ENCODE measurements at regions not wholly inside any gene's neighbourhood (a gene's known extent, or its start where the extent isn't known, plus 50 kb on each side); places are given as distances from the start of the nearest gene placed in this dataset.
A peak's percentile ranks its signal among the peaks of the same experiment; 100 is the strongest.
"Not testable (repeated sequence)": the region's sequence is repeated elsewhere in the genome, so short reads cannot be mapped to it uniquely, and the experiment has no call there.

GRCh38 chr6:27136978-27137814 lies 110.3 kb upstream of the PRSS16 start:
- no peak for DNase-seq (ENCODE audit: low spot score)

GRCh38 chr6:27138406-27138805 lies 109.1 kb upstream of the PRSS16 start:
- no peak for DNase-seq (ENCODE audit: low spot score)

- DNase-seq (ENCODE audit: low spot score), result peak; percentile 57
Observed at GRCh38 chr6:27138837-27139755, 108.4 kb upstream of the PRSS16 start.

GRCh38 chr6:27139756-27140579 lies 107.5 kb upstream of the PRSS16 start:
- DNase-seq (ENCODE audit: low spot score), result no peak

- DNase-seq (ENCODE audit: low spot score), result no peak
Observed at GRCh38 chr6:27140999-27141528, 106.4 kb upstream of the PRSS16 start.

- DNase-seq (ENCODE audit: low spot score), result no peak
Observed at GRCh38 chr6:27141529-27142015, 105.9 kb upstream of the PRSS16 start.

GRCh38 chr6:27143020-27143388 lies 104.5 kb upstream of the PRSS16 start:
- DNase-seq (ENCODE audit: low spot score), result not testable (repeated sequence)

- DNase-seq (ENCODE audit: low spot score), result no peak
Observed at GRCh38 chr6:27143474-27144026, 104.0 kb upstream of the PRSS16 start.

GRCh38 chr6:27144740-27145079 lies 102.8 kb upstream of the PRSS16 start:
- DNase-seq (ENCODE audit: low spot score), result no peak

- DNase-seq (ENCODE audit: low spot score), result peak; percentile 87
Observed at GRCh38 chr6:27145731-27146455, 101.6 kb upstream of the PRSS16 start.

GRCh38 chr6:27146456-27146705 lies 101.1 kb upstream of the PRSS16 start:
- not testable (repeated sequence) for DNase-seq (ENCODE audit: low spot score)

- peak; percentile 92 for DNase-seq (ENCODE audit: low spot score)
Observed at GRCh38 chr6:27146706-27147505, 100.6 kb upstream of the PRSS16 start.

- DNase-seq (ENCODE audit: low spot score), result no peak
Observed at GRCh38 chr6:27148404-27148795, 99.1 kb upstream of the PRSS16 start.

GRCh38 chr6:27149150-27149549 lies 98.4 kb upstream of the PRSS16 start:
- DNase-seq (ENCODE audit: low spot score), result no peak

- DNase-seq (ENCODE audit: low spot score), result no peak
Observed at GRCh38 chr6:27154696-27155095, 92.8 kb upstream of the PRSS16 start.

GRCh38 chr6:27156874-27157458 lies 90.5 kb upstream of the PRSS16 start:
- no peak for DNase-seq (ENCODE audit: low spot score)

GRCh38 chr6:27157459-27158315 lies 89.8 kb upstream of the PRSS16 start:
- peak; percentile 60 for DNase-seq (ENCODE audit: low spot score)

- no peak for DNase-seq (ENCODE audit: low spot score)
Observed at GRCh38 chr6:27158316-27158643, 89.2 kb upstream of the PRSS16 start.

GRCh38 chr6:27159725-27160124 lies 87.8 kb upstream of the PRSS16 start:
- no peak for DNase-seq (ENCODE audit: low spot score)

Measured in mucosa of gallbladder (tissue), 1 donor.